Inflammatory macrophage (primary cell): ENCODE measurements at regions not wholly inside any gene's neighbourhood (a gene's known extent, or its start where the extent isn't known, plus 50 kb on each side); places are given as distances from the start of the nearest gene placed in this dataset.
A peak's percentile ranks its signal among the peaks of the same experiment; 100 is the strongest.
"Not testable (repeated sequence)": the region's sequence is repeated elsewhere in the genome, so short reads cannot be mapped to it uniquely, and the experiment has no call there.

ENCODE experiments used
- DNase-seq, 2 donors: peaks; one replicate each; pipeline ENCODE4 v3.0.0-alpha.2; 2020 to 2022

DNA sequence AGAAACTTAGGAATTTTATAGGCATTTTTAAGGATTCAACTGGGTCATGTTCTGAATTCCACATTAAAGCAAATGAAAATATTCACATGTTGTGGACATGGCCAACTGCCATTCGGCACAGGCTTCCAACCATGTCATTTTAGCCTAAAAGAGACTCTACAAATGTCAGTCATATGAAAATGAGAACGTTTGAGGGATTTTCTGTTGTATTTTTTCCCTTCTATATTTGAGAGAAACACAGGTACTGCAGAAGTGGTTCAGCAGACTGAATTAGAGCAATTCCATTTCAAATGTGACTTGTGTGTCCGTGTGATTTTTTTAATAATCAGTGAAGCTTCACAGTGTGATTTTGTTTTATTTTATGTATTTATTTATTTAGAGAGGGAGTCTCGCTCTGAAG, 124.3 kb downstream of the TP53TG3F start:
- DNase-seq: not testable (repeated sequence)

DNA sequence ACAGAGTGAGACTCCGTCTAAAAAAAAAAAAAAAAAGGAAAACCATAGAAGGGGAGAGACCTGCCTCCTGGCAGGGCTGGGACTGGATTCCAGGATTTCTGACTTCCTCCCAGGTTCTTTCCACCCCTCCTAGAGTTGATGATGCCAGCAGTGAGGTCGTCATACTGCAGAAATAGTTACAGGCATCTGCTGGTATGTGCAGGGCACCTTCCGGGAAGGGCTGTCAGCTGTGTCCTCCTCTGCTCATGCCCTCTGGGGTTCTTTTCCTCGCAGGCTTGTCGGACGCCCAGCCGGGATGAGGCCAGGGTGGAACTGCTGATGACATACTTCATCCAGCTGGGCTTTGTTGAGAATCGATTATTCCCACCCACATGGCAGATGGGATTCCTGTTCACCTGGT, 129.2 kb downstream of the TP53TG3F start:
- not testable (repeated sequence) for DNase-seq

DNA sequence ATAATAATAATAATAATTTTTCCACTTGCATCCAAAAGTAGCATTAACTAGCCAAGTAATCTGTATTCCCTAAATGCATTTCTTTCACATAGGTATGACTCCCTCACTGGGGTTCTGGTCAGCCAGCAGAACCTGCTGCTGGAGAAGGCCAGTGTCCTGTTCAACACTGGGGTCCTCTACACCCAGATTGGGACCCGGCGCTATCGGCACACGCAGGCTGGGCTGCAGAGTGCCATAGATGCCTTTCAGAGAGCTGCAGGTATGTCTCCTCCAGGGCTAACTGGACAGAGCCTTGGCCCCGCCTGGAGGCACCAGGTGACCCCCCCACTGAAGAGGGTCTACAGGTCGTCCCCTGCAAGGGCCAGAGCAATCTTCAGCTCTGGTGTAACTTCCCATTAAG, 133.9 kb downstream of the TP53TG3F start:
- not testable (repeated sequence) for DNase-seq

DNA sequence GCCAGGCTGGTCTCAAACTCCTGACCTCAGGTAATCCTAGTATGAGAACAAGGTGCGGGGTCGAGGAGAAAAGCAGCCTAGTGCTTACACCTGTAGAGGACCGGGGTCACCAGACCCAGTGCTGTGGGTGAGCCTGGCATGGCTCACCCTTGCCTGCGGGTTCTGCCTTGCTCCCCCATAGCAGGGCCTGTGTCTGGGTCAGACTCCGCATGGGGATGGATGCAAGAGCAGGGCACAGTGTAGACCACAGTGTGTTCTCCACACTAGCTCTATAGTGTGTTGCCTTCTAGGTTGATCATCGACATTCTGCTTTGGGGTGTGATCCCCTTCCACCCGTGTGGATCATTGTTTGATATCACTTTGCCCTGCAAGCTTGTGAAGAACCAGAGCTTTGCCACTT, 135.7 kb downstream of the TP53TG3F start:
- DNase-seq: not testable (repeated sequence)

DNA sequence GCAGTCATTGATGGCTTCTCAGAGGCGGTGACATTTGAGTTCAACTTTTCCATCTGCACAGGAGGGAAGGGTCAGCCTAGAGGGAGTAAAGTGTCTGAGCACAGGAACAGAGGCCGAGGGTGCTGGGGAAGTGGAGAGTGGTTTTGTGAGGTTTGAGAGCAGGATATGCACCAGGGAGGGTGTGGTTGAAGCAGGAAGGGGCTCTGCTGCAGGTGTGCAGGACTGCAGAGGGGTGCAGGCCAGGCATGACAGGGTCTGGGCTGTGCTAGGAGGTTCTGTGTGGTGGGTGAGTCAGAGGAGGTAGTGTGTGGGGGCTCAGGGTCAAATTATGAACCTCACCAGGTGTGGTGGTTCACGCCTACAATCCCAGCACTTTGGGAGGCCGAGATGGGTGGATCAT, 141.6 kb downstream of the TP53TG3F start:
- DNase-seq: not testable (repeated sequence)

DNA sequence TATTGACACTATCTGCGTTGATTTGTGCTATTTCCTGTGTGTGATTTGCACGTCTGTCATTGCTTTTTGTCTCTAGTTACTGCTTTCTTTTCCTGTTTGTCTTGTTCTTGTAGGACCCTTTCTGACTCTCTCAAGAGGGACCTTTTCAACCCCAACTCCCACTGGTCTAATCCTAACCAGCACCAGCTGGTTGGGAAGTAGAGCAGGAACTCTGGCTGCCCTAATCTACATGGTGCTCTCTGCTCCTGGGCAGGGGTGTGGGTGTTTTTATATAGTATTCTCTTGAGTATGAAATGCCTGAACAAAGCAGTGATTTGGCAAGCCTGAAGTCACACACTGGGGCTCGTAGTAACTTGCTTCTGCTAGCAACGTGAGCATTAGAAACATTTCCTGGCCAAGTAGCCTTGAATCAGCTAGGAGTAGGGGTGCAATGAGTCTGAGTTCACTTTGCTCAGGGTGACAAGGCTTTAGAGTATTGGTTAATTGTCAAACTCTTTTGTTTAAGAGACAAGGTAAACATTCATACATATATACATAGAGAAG, 164.2 kb downstream of the TP53TG3F start:
- not testable (repeated sequence) for DNase-seq

DNA sequence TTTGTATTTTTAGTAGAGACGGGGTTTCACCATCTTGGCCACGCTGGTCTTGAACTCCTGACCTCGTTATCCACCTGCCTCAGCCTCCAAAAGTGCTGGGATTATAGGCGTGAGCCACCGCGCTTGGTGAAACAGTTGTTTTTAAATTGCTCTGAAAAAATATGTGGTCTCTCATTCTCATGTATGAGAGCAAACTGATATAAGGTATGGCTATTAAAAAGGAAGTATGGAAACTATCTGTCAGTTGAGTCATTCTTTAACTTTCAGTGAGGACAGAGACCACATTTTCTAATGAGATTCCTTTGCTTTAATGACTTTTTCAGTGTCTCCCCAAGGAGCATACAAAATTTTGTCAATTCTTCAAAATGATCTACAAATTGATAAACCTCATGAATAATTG, 169.5 kb downstream of the TP53TG3F start:
- not testable (repeated sequence) for DNase-seq

DNA sequence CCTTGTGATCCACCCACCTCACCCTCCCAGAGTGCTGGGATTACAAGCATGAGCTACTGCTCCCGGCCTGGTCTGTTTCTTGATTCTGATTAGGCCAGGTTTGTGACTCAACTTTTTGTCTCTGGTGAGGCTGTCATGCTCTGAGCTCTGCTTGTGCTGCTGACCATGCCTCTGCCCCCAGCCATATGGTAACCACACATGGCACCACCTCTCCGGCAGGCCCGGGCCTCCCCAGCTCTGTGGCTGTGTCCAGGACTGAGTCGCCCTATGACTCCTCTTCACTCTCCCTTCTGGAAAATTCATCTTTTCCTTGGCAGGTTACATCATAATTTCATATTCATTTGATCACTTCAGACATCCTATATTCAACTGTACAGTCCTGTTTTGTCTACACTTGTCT, 172.3 kb downstream of the TP53TG3F start:
- not testable (repeated sequence) for DNase-seq

DNA sequence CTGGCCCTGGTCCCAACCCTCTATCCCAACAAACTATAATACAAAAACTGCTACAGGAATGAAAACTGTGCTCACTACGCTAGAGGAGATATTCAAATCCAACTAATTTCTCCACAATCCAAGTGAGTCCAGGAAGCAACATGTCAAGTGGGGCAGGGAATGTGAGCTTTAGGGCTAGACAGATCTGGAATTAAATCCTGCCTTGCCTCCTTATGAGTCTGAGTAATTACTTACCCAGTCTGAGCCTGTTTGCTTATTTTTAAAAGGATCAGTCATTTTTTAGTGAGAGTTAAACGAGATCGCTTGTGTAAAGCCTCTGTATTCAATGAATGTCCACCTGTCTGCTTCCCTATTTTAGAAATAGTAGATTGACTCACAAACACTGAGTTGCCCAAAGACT, 174.6 kb downstream of the TP53TG3F start:
- not testable (repeated sequence) for DNase-seq

DNA sequence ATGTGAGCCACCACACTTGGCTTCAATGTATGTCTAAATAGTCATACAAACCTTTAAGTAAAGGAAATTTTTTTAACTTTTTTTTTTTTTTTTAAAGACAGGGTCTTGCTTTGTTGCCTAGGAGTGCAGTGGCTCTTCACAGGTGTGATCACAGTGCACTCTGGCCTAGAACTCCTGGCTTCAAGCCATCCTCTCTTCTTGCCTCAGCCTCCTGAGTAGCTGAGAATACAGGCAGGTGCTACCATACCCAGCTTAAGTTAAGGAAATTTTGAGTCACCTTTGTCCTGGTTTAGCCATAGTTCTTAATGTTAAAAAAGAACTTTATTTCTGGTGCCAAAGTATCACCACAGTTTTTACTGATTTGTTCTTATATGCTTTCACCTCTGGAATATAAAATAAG, 177.3 kb downstream of the TP53TG3F start:
- DNase-seq: not testable (repeated sequence)

DNA sequence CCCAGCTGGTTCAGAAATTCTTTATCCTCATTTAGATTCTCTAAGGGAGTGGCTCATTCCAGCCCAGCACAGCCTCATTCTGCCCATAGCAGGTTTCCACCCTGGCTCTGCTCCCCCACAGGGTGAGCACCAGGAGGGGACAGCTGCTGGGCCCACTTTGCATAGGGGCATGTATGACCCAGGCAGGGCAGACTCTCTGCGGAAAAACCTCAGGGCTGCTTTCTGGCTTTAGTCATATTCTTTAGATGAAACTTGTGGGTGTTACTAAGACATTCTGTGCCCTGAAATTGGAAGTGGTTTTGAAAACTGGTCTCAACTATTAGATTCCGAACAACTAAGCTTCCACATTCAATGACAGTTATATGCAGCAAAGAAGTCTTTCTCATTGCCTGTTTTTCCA, 183.9 kb downstream of the TP53TG3F start:
- not testable (repeated sequence) for DNase-seq

DNA sequence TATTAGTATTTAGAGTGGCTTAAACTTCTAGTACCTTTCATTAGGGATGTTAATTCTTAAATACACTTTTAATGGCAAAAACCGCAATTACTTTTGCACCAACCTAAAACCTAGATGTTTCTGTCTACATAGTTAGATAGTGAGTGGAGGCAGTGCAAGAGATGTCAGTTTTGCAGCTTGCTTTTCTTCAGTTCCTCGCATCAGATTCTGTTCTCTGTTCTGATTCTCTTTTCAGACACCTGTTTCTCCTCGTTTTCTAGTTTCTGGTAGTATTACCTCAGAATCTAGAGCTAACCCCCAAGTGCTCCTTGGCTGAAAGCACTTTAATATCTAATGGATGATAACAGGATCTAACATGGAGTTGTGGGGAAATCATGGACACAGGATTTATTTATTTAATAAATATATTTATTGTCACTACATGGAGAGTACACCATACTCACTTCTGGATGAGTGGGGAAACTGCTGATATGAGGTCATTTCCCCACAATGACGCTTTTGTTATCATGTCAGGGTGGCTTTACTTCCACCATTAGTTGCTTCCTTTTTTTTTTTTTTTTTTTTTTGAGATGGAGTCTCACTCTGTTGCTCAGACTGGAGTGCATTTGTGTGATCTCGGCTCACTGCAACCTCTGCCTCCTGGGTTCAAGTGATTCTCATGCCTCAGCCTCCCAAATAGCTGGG, 184.4 kb downstream of the TP53TG3F start:
- DNase-seq: not testable (repeated sequence)

DNA sequence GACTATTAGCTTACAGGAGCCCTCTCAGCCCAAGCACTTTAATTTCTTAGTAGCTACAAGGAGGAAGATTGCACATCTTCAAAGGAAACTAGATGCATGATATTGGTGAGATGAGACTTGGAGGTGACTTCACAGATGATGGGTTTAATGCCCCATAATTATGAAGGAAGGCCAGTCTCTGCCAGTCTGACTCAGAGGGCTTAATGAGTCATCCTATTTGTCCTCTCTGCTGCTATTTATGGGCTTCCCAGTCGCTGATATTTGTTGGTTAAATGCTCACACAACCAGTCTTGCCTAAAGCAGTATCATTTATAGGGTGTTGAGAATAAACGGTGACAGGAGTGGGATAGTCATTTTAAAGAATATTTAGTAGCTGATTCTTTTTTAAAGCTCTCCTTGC, 187.0 kb downstream of the TP53TG3F start:
- peak in 1 of 2 donors; percentile 0 for DNase-seq

DNA sequence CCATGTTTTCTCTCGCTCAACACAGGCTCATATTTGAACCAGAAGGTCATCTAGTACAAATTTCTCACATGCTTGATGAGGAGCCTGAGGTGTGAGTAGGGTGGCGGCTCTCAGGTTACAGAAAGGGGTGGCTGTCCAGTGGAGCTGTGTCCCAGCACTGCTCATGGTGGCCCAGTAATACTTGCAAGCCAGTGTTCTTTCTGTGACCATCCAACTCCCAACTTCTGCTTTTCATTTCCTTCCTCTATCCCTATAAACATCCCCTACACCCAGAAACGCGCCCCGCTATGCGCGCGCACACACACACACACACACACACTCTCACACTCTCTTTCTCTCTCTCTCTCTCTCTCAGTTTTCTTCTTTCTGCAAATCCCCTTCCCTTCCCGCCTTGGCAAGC, 196.3 kb downstream of the TP53TG3F start:
- DNase-seq: not testable (repeated sequence)

DNA sequence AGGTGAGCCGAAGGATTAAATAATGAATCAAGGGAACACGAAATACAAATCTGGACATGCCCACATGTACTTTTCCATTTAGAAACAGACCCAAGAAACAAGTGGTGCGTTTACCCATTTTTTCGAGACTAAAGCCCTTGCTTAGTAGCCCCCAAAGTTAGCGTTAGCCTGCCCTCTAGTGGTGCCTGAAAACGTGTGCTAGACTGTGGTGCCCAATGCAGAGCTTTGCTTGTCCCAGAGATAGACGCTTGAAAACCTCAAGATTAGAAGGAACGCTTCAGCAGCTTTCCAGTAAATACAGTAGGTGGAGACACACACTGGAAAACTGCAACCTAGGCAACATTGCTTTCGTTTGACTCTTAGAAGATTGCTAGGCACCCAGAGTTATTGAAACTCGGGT, 197.0 kb downstream of the TP53TG3F start:
- not testable (repeated sequence) for DNase-seq

DNA sequence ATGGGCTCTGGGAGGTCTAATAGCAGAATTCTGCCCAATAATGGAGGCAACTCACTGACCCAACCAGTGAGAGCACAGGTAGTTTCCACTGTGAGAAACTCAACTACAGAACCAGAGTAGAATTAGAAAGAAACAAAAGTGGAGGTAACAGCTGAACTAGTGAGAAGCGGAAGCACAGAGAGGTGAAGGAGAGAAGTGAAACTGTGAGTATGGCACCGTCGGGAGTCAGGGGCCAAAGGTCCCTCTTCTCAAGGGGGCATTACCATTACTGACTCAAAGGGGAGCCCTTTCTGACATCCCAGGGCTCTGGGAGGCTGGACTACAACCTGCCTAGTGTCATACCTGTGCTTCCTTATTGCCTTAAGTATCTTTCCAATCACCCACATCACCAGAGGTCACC, 198.3 kb downstream of the TP53TG3F start:
- not testable (repeated sequence) for DNase-seq

DNA sequence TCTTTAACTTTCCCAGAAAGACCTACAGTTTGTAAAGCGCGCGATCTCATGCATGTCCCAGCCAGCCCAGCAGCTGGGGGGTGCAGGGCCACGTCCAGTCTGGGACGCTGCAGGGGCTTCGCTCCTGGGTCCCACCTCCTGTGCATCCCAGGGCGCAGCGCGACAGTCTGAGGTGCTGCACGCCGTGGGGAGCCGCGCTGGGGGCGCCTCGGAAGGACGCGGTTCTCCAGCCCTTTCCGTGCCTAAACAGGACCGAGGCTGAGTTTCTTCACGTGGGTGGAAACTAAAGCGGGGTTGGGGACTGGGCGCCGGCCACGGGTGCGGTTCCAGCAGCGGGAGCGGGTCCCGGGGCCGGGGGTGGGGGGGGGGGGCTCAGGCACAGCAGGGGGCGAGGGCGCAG, 221.4 kb downstream of the TP53TG3F start:
- DNase-seq: not testable (repeated sequence)

DNA sequence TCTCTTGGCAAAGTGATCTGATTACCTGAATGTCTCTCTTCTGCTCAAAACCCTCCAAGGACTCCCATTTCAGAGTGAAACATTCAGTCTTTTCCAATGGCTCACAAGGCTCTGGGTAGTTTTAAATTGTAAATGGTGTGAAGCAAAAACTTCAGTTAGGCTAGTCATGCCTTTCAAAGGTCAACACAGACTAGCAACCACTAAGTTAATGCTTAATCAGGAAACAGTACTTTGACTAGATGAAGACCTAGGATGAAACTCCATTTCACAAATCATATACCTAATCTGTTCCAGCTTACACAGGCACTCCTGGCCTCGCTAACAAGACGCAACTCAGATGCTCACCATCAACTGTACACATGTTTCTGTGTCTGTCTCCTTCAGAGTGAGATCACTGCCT, 240.9 kb downstream of the TP53TG3F start:
- not testable (repeated sequence) for DNase-seq

DNA sequence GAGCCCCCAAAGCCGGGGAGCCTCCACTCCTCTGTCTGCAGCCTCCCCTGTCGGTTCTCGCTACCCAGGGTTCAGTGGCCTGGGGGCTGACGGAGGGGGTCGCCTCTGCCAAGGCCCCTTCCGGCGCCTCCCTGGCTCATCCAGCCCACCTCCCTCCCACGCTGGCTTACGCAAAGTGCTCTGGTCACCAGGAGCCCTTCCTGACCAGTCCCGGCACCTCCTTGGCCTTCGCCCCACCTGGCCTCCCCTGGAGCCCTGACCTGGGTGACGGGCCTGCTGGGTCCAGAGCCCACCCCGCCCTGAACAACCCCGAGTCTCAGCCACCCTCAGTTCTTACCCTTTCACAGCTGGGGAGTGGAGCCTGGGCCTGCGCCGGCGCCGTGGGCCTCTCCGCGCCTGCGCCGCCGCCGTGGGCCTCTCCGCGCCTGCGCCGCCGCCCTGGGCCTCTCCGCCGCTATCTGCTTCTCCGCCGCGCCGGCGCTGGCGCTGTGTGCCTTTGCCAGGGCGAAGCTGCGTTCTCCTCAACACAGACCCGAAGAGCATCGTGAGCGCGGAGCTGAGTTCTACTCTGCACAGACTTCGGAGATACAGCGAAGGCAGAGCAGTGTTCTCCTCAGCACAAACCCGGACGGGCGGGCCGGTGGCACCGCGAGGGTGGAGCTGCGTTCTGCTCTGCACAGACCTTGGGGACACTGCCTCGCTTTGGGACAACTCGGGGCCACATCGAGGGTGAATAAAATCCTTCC, 247.6 kb downstream of the TP53TG3F start:
- DNase-seq: not testable (repeated sequence)

DNA sequence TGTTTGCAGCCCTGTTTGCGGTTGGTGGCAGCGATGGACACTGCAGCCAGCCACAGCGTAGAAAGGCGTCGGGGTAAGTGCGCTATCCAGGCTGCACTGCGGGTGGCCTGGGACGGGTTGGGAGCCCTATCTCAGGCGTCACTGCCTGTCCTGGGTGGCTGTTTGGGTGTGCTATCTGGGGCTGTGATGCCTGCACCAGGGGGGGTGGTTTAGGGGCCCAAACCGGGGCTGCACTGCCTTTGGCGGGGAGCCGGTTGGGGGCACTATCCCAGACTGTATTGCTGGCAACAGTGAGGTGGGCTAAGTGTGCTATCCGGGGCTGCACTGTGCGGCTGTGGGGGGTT, 248.2 kb downstream of the TP53TG3F start:
- DNase-seq: not testable (repeated sequence)

DNA sequence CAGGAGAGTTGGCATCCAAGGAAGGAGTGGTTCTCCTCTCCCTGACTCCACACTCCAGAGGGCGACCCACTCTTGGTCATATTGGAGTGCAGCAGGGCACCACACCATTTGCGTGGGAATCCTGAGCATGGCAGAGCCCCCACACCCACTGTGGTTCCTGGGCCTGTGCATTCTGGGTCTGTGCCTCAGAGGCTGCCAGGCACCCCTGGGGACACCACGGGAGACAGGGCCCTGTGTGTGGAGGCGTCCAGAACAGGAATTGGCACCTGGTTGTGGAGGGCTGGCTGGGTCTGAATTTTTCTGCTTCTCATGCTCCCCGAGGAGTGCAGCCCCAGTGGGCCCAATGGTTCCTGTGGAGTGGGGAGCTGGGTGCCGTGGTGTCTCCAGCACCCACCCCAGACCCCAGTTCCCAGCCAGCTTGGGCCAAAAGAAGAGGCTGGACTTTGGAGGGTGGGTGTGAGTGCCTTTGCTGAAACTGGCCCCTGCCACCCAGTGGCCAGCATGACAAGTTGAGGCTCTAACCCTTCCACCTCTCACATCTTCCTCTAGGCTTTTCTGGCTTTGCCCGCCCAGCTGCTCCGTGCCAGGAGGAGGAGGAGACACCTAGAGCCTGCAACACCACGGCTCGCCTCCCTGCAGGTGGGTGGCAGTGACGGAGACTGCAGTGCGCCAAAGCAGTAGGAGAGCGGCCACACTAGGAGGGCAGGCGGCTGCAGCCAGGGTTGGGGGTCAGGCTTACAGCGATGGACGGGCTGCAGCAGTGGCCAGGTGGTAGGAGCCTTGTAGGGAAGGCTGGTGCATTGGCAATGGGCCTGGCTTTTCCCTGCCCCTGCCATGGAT, 250.7 kb downstream of the TP53TG3F start:
- not testable (repeated sequence) for DNase-seq

DNA sequence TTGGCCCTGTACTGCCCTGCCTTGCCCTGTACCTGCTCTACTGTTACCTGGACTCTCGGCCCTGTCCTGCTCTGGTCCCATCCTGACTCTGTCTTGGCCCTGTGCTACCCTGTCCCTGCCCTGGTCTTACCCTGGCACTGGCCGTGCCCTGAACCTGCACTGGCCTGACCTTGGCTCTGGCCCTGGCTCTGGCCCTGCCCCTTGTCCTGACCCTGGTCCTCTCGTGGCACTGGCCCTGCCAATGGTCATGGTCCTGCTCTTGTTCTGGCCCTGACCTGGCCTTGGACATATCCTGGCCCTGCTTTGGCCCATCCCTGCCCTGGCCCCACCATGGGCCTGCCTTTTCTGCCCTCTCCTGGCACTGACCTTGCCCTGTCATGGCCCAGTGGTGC, 251.3 kb downstream of the TP53TG3F start:
- not testable (repeated sequence) for DNase-seq

DNA sequence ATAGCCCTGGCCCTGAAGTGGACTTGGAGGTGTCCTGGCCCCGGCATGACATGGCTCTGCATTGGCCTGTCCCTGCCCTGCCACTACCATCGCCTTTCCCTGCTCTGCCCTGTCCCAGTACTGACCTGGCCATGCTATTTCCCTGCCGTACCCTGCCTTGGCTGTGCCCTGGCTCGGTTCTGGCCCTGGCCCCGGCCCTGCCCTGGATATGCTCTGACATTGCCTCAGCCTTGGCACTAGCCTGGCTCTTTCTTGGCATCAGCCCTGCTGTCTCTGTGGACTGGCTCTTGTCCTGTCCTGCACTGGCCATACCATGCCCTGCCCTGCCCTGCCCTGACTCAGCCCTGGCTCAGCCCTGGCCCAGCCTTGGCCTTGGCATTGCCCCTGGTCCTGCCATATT, 252.2 kb downstream of the TP53TG3F start:
- not testable (repeated sequence) for DNase-seq
